Activated T-cell treated with anti-CD3 and anti-CD28 coated beads for 24 hours (primary cell): ENCODE measurements at regions not wholly inside any gene's neighbourhood (a gene's known extent, or its start where the extent isn't known, plus 50 kb on each side); places are given as distances from the start of the nearest gene placed in this dataset.
"Not testable (repeated sequence)": the region's sequence is repeated elsewhere in the genome, so short reads cannot be mapped to it uniquely, and the experiment has no call there.

Source experiments
- DNase-seq: peaks from one replicate; pipeline ENCODE4 v3.0.0-alpha.2; 2020; ENCODE audit warnings: low read depth

- no peak for DNase-seq
These were observed 89.7 kb upstream of the SLC45A1 start for GRCh38 chr1:8228253-8228652.

GRCh38 chr1:8227674-8228073 is 90.2 kb upstream of the SLC45A1 start:
- DNase-seq: not testable (repeated sequence)

GRCh38 chr1:8226747-8227146 is 91.2 kb upstream of the SLC45A1 start:
- no peak for DNase-seq

GRCh38 chr1:8226024-8226423 is 91.9 kb upstream of the SLC45A1 start:
- not testable (repeated sequence) for DNase-seq

- DNase-seq: no peak
These were observed 94.4 kb upstream of the SLC45A1 start for GRCh38 chr1:8223526-8223925.

DNA sequence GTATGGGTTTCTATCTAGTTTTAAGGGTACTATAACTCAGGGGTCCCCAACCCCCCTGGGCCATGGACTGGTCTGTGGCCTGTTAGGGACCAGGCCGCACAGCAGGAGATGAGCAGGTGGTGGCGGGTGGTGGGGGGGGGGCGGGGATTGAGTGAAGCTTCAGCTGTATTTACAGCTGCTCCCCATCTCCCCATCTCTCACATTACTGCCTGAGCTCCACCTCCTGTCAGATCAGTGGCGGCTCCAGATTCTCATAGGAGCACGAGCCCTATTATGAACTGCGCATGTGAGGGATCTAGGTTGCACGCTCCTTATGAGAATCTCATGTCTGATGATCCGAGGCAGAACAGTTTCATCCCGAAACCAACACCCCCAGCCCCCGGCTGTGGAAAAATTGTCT is 95.1 kb upstream of the SLC45A1 start:
- no peak for DNase-seq

DNA sequence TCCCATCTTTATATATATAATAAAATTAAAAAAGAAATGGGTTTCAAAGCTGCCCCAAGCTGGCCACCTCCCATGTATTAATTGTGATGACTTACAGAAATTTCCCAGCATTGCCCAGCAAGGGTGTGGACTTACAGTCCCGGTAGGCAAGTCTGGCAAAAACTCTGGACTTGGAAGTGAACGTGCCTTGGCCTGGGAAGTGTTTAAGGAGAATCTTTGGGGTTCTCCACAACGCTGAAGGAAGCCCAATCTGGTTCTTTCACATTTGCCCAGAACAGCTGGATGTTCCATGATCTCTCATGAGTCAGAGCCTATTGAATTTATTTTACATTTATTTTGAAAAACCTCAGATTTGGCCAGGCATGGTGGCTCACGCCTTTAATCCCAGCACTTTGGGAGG is 98.4 kb upstream of the SLC45A1 start:
- DNase-seq: no peak

DNA sequence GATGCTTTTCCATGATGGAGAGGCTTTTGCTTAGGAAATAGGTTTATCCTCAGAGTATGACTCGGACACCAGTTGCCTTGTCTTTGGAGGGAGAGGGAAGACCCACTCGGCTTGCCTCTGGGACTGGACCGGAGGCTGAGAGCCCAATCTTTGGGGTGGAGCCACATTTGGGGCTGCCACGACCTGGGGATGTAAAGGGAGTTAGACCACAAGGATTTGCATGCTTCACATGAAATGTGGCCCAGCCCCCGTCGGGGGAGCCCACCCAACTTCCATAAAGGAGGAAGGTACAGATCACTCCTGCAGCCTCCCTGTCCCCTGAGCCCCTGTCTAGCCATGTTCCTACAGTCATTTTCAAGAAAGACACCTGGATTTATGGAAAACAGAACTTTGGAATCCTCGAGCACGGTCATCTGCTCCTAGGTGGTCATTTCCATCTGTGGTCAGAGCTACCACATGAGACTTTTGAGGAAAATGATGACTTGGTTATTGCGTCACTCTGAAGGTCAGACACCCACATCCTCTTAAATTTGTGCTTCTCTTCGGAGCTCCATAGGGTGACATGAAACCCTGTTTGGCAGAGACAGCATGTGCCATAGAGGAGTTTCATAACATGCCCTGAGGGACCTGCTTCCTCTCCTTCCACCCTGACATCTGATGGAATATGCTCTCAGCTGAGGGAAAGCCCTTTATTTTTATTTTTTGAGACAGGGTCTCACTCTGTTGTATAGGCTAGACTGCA is 99.4 kb upstream of the SLC45A1 start:
- DNase-seq: no peak

DNA sequence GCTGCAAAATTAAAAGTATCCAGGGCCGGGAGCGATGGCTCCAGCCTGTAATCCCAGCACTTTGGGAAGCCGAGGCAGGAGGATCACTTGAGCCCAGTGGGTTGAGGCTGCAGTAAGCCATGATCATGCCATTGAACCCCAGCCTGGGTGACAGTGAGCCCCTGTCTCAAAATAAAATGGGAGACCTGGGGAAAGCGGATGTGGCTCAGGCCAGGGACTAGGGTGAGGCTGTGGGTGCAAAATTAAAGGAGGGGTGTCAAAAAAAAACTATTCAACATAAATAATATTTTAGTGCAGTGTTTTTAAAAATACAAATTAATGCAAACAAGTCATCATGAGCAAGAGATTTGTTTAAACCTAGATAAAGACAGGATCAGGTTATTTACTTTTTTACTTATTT is 100.1 kb upstream of the SLC45A1 start:
- DNase-seq: no peak

DNA sequence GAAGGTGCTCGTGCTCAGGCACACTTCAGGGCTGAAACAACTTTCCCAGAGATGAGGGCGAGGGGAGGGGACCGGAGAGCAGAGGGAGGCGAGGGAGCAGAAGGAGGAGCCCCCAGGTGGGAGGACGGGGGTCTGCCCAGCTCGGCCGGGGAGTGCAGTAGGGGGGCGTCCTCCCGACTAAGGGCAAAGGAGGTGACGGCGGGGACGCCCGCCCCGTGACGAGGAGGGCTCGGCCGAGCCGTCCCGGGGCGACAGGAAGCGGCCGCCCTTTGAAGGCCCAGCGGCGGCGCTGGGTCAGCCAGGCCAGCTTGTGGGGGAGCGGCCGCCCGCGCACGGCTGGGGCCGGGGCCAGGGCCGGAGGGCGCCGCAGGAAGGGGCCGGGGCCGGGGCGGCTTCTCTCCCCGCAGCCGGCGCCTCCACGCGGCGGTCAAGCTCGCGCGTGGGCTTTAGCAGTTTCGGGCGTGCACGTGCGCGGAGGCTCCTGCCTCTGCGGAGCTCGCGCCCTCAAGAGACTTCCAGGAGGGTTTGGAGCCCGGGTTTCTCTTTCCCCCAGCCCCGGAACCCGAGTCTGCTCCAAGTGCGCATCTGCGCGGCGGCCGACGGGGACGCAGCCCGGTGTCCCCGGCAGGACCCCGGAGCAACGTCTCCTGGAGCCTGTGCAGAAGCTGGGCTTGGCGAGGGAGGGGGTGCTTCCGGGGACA is 100.8 kb upstream of the SLC45A1 start:
- DNase-seq: peak; percentile 7

- DNase-seq: no peak
These were observed 101.9 kb upstream of the SLC45A1 start for GRCh38 chr1:8216005-8216404.

GRCh38 chr1:8214501-8215173 is 103.3 kb upstream of the SLC45A1 start:
- DNase-seq: no peak

- DNase-seq: no peak
These were observed 104.2 kb upstream of the SLC45A1 start for GRCh38 chr1:8213676-8214075.

DNA sequence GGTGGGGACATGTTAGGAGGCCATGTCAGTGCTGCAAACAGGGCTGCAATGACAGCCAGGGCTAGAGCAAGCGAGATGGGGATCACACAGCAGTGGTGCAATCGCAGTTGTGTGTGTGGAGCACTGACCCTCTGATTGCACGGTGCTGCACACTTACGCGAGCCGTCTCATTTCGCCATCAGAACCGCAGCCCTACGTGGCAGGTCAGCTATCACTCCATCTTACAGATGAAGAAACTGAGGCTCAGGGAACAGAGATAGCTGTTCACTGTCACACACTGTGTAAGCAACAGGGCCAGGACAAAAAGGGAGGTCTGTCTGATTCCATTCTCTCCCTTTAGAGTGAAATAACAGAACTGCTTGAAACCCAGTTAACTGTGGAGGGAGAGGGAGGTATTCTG is 104.8 kb upstream of the SLC45A1 start:
- DNase-seq: no peak

- DNase-seq: no peak
These were observed 105.3 kb upstream of the SLC45A1 start for GRCh38 chr1:8212580-8213031.

DNA sequence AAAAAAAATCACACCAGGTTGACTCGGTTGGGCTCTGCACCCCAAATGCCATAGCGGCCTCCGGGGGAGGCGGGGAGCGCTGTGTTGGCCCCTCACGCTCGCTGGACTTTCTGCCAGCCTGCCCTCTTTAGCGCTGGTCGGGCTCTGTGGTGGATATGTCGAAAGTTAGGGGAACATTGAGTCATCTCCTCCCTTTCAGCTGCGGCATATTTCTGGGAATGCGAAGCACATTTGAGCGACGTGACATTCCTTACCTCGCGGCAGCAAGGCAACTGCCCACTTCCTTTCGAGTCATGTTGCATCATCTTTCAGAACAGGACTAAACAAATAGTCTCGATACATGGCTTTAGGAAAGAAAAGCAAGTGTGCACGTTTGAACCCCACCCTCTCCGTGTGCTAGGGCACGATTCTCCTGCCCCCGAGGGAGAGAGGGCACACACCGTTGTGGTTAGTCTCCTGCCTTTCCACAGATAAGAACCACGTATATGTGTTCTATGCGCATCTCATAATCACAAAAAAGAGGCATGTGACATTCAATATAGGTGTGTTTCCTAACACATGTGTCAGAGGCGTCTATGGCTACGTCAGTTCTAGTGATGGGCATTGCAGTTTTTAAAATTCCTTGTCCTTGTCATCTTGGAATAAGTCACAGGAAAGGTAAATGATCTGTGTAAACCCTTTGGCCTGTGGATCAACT is 105.9 kb upstream of the SLC45A1 start:
- no peak for DNase-seq

DNA sequence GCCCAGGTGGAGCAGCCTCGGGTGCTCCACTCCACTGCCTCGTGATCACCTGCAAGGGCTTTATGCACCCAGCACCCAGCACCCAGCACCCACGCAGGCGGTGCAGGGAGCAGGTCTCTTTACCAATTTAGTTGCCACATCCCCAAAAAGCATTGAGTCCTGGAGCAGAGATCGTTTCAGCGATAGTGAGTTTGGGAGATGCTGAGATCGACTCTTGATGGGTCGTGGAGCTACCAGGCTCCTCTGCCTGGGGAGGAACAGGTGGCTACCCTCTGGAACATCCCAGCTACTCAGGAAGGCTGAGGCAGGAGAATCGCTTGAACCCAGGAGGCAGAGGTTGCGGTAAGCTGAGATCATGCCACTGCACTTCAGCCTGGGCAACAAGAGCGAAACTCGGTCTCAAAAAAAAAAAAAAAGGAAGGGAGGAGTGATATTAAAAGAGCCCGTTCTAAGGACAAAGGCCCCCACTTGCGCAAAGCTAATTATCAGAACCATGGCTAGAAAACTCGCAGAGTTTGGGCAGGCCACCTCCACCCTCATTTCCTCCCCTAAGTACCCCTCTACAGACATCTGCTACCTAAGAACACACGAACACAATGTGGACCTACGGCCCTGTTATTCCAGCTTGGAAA is 106.5 kb upstream of the SLC45A1 start:
- DNase-seq: no peak

- no peak for DNase-seq
These were observed 110.7 kb upstream of the SLC45A1 start for GRCh38 chr1:8207202-8207601.

DNA sequence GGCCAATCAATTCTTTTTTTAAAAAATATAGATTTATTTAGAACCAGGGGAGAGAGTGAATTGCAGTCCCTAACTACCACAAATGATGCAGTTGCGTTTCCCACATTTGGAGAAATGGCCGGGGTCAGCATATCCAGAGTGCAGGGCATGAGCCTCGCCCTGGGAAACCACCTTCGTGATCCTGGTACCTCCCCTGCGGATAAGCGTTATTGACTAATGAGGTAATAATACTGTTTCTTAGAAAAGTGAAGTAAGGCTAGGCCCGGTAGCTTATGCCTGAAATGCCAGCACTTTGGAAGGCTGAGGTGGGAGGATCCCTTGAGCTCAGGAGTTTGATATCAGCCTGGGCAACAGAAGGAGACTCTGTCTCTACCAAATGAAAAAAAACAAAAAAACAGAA is 111.5 kb upstream of the SLC45A1 start:
- no peak for DNase-seq

DNA sequence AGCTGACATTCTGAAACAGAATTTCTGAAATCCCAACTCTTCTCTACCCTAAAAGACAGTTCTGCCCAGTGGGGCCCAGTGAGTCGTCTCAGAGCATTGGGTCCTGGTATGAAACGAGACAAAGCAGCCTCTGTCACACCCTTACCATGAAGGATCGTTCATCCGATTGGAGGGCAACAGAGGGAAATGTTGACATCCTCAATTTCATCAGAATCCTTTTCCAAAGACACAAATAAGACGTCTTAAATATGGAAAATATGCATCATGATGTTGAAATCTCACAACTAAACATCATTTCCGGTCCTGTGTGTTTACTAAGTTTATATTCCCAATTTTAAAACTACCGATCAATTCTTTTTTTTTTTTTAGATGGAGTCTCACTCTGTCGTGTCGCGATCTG is 112.1 kb upstream of the SLC45A1 start:
- DNase-seq: no peak

GRCh38 chr1:8204826-8205225 is 113.1 kb upstream of the SLC45A1 start:
- no peak for DNase-seq

DNA sequence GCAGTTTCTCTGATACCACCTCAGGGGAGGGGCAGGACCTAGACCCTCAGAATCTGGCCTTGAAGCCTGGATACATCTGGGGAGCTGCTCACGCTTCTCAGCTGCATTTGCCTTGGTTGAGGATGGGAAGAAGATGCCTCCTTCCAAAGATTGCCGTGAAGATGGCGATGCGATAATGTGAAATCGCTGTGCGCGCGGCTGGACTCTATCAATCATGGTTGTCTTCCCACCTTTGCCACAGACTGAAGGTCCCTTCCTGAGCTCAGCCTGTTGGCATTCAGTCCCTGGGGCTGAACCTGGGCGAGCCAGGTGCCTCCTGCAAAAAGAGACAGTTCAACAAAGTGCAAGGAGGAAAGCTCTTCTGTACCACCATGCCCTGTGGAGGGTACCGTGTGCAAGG is 114.4 kb upstream of the SLC45A1 start:
- DNase-seq: no peak
